Glomerular endothelial cell (primary cell): ENCODE measurements at regions not wholly inside any gene's neighbourhood (a gene's known extent, or its start where the extent isn't known, plus 50 kb on each side); places are given as distances from the start of the nearest gene placed in this dataset.

Source experiments
- DNase-seq: peaks from one replicate; pipeline ENCODE4 v3.0.0-alpha.2; 2011; ENCODE audit warnings: low read depth, low spot score; ENCODE audit errors: extremely low read depth

GRCh38 chr9:79165020-79165780, 406.6 kb upstream of the TLE4 start:
- DNase-seq = no peak

GRCh38 chr9:79166005-79166404, 405.8 kb upstream of the TLE4 start:
- DNase-seq = no peak

- no peak for DNase-seq
Measured at GRCh38 chr9:79170643-79171042, 401.1 kb upstream of the TLE4 start.

GRCh38 chr9:79173932-79174331, 397.8 kb upstream of the TLE4 start:
- DNase-seq = no peak

GRCh38 chr9:79176014-79176697, 395.6 kb upstream of the TLE4 start:
- DNase-seq = no peak

- no peak for DNase-seq
Measured at GRCh38 chr9:79184831-79185230, 386.9 kb upstream of the TLE4 start.

- DNase-seq = no peak
Measured at GRCh38 chr9:79185866-79186265, 385.9 kb upstream of the TLE4 start.

GRCh38 chr9:79189511-79189924, 382.2 kb upstream of the TLE4 start:
- DNase-seq = no peak

- DNase-seq = no peak
Measured at GRCh38 chr9:79193001-79193400, 378.8 kb upstream of the TLE4 start.

- no peak for DNase-seq
Measured at GRCh38 chr9:79193501-79194223, 378.1 kb upstream of the TLE4 start.

GRCh38 chr9:79195879-79196278, 375.9 kb upstream of the TLE4 start:
- no peak for DNase-seq

GRCh38 chr9:79196606-79197005, 375.2 kb upstream of the TLE4 start:
- DNase-seq = no peak

GRCh38 chr9:79200336-79200735, 371.4 kb upstream of the TLE4 start:
- DNase-seq = no peak

GRCh38 chr9:79201636-79202035, 370.1 kb upstream of the TLE4 start:
- no peak for DNase-seq

- DNase-seq = no peak
Measured at GRCh38 chr9:79208791-79209396, 362.9 kb upstream of the TLE4 start.

- DNase-seq = no peak
Measured at GRCh38 chr9:79210541-79211243, 361.1 kb upstream of the TLE4 start.

- no peak for DNase-seq
Measured at GRCh38 chr9:79213417-79214125, 358.2 kb upstream of the TLE4 start.

GRCh38 chr9:79215821-79216220, 355.9 kb upstream of the TLE4 start:
- DNase-seq = no peak

- DNase-seq = no peak
Measured at GRCh38 chr9:79220251-79220650, 351.5 kb upstream of the TLE4 start.

GRCh38 chr9:79220666-79221065, 351.1 kb upstream of the TLE4 start:
- no peak for DNase-seq
